NCI-H187 treated with DMSO at 0.1 percent for 48 hours (cell line): ENCODE measurements at regions not wholly inside any gene's neighbourhood (a gene's known extent, or its start where the extent isn't known, plus 50 kb on each side); places are given as distances from the start of the nearest gene placed in this dataset.
A peak's percentile ranks its signal among the peaks of the same experiment; 100 is the strongest.

Source experiments
- DNase-seq: peaks from one replicate; lab custom pipeline; 2025; lab: John Stamatoyannopoulos, UW

GRCh38 chr7:108697254-108697653 lies 127.6 kb downstream of the DNAJB9 start:
- no peak for DNase-seq

GRCh38 chr7:108711611-108712010 lies 141.9 kb downstream of the DNAJB9 start:
- DNase-seq = no peak

GRCh38 chr7:108716783-108717182 lies 147.1 kb downstream of the DNAJB9 start:
- no peak for DNase-seq

- no peak for DNase-seq
Observed at GRCh38 chr7:108717781-108718180, 148.1 kb downstream of the DNAJB9 start.

- no peak for DNase-seq
Observed at GRCh38 chr7:108719631-108720030, 150.0 kb downstream of the DNAJB9 start.

- no peak for DNase-seq
Observed at GRCh38 chr7:108722561-108722960, 152.9 kb downstream of the DNAJB9 start.

- peak; percentile 7 for DNase-seq
Observed at GRCh38 chr7:108723381-108723814, 153.7 kb downstream of the DNAJB9 start.

- no peak for DNase-seq
Observed at GRCh38 chr7:108724251-108725100, 154.8 kb downstream of the DNAJB9 start.

GRCh38 chr7:108735814-108736213 lies 166.1 kb downstream of the DNAJB9 start:
- DNase-seq = no peak

GRCh38 chr7:108736221-108736891 lies 166.7 kb downstream of the DNAJB9 start:
- DNase-seq = peak; percentile 31

GRCh38 chr7:108770981-108771745 lies 201.5 kb downstream of the DNAJB9 start:
- no peak for DNase-seq

GRCh38 chr7:108771853-108772252 lies 202.2 kb downstream of the DNAJB9 start:
- no peak for DNase-seq

- no peak for DNase-seq
Observed at GRCh38 chr7:108777966-108778365, 208.3 kb downstream of the DNAJB9 start.

- DNase-seq = no peak
Observed at GRCh38 chr7:108789451-108789850, 219.8 kb downstream of the DNAJB9 start.

- no peak for DNase-seq
Observed at GRCh38 chr7:108794466-108794865, 224.8 kb downstream of the DNAJB9 start.

GRCh38 chr7:108802650-108803049 lies 233.0 kb downstream of the DNAJB9 start:
- DNase-seq = no peak

- no peak for DNase-seq
Observed at GRCh38 chr7:108805808-108806397, 236.2 kb downstream of the DNAJB9 start.

GRCh38 chr7:108808549-108809266 lies 239.0 kb downstream of the DNAJB9 start:
- no peak for DNase-seq

GRCh38 chr7:108809356-108809755 lies 239.7 kb downstream of the DNAJB9 start:
- DNase-seq = no peak

- no peak for DNase-seq
Observed at GRCh38 chr7:108810756-108811385, 241.2 kb downstream of the DNAJB9 start.
